Adrenal gland (tissue), 9 donors: ENCODE measurements at regions not wholly inside any gene's neighbourhood (a gene's known extent, or its start where the extent isn't known, plus 50 kb on each side); places are given as distances from the start of the nearest gene placed in this dataset.

Experiments used
- DNase-seq, 7 donors: peaks; one replicate each; pipeline ENCODE4 v3.0.0-alpha.2; 2019 to 2020
- H3K27ac ChIP-seq, 5 donors: fragments of 200-600 bp; sonication (generic) in 4 of 5; 1 replicate in 3 of 5; 2 replicates in 2 of 5; pipeline versions ENCODE4 v1.5.1 to v1.8.0; 2016 to 2020; ENCODE audit warnings: mild to moderate bottlenecking in 1 of 5
- H3K27me3 ChIP-seq: fragments of 200-600 bp; 2 replicates; pipeline ENCODE4 v1.8.0; 2021
- H3K36me3 ChIP-seq, 2 donors: fragments of 200-600 bp; replicated peaks in 1 of 2; 1 replicate in 1 of 2; 2 replicates in 1 of 2; pipeline versions ENCODE4 v1.5.1 to v1.8.0; 2018 to 2022
- H3K4me1 ChIP-seq, 2 donors: fragments of 200-600 bp; replicated peaks in 1 of 2; 1 replicate in 1 of 2; 2 replicates in 1 of 2; pipeline versions ENCODE4 v1.5.1 to v1.8.0; 2018 to 2021
- H3K4me3 ChIP-seq, 4 donors: fragments of 200-600 bp; sonication (generic) in 3 of 4; one replicate each; pipeline ENCODE4 v1.5.1; 2016 to 2018
- H3K9me3 ChIP-seq, 3 donors: fragments of 200-600 bp; sonication (generic) in 1 of 3; replicated peaks in 1 of 3; 1 replicate in 2 of 3; 2 replicates in 1 of 3; pipeline versions ENCODE4 v1.5.1 to v1.8.0; 2016 to 2021
- POLR2A ChIP-seq, 2 donors: fragments of 450-650 bp; IDR thresholded peaks; one replicate each; pipeline ENCODE4 v1.6.1; 2017; ENCODE audit warnings: antibody characterized with exemption in 2 of 2, mild to moderate bottlenecking in 2 of 2, moderate library complexity in 1 of 2
- WGBS, 4 donors: extraction: QIAGEN DNeasy Blood & Tissue Kit in 2 of 4; methylation state at CpG; one replicate each; pipeline versions ENCODE4 v1.1.5 to v1.1.7; 2013 to 2017; 5-methylcytosine and 5-hydroxymethylcytosine counted together
- intact Hi-C, 2 donors: fragments of 100-400 bp; cut with DNase I; formaldehyde crosslinking; loops; one replicate each; pipeline versions ENCODE4 v1.14.1 to v1.15.0; 2022 to 2023
- TF ChIP-seq, protein P1 (sequence below), 6 experiments: fragments of 450-650 bp in 4 of 6; fragments of 200-600 bp in 2 of 6; sonication (generic) in 1 of 6; IDR thresholded peaks; 1 replicate in 5 of 6; 2 replicates in 1 of 6; pipeline versions ENCODE4 v1.5.1 to v1.8.0; 2016 to 2021; ENCODE audit warnings: antibody characterized with exemption in 6 of 6, mild to moderate bottlenecking in 2 of 6, moderate library complexity in 1 of 6
- donor health status: healthy with polysubstance abuse.
- donor health status: Bipolar disorder and iron deficiency.
- donor health status: DM: yes; HTN: yes; CAD: no.
- donor health status: DM: no; HTN: no; CAD: no.
- donor health status: DM: no; HTN: no; CAD: no.

DNA sequence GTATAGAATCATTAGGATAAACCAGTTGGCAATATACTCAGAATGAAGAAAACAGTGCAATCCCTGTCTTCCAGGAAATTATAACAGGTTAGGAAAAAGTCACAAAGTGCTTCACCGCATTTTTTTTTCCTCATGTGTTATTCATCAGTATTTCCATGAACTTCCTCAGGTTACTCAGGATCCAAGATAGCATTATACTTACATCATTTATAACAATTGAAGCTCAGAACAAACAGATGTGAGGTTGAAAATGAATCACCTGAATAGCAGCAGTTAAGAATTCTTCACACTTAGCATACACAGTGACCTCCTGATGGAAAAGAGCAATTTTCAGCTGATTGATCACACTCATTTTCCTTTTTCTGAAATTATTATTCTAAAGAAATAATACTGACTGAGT is 1040.7 kb upstream of the B3GALT2 start:
- H3K9me3 ChIP-seq = no peaks in the 10 kb centered on the region
- H3K27ac ChIP-seq = no peak overlapping the region
- intact Hi-C loops = no loop called here
- 83 to 93% (median 90%) methylated on average over 1 of the region's 1 CpG for WGBS, 4 donors
- H3K36me3 ChIP-seq = no peaks in the 10 kb centered on the region
- no peaks in the 10 kb centered on the region for H3K27me3 ChIP-seq
- no peak overlapping the region for H3K4me3 ChIP-seq
- H3K4me1 ChIP-seq = no peaks in the 10 kb centered on the region
- TF ChIP-seq, protein P1, sequence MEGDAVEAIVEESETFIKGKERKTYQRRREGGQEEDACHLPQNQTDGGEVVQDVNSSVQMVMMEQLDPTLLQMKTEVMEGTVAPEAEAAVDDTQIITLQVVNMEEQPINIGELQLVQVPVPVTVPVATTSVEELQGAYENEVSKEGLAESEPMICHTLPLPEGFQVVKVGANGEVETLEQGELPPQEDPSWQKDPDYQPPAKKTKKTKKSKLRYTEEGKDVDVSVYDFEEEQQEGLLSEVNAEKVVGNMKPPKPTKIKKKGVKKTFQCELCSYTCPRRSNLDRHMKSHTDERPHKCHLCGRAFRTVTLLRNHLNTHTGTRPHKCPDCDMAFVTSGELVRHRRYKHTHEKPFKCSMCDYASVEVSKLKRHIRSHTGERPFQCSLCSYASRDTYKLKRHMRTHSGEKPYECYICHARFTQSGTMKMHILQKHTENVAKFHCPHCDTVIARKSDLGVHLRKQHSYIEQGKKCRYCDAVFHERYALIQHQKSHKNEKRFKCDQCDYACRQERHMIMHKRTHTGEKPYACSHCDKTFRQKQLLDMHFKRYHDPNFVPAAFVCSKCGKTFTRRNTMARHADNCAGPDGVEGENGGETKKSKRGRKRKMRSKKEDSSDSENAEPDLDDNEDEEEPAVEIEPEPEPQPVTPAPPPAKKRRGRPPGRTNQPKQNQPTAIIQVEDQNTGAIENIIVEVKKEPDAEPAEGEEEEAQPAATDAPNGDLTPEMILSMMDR (IDR thresholded peaks at IDR 0.05) = no peak
- no peak for TF ChIP-seq POLR2A (IDR thresholded peaks at IDR 0.05)
- DNase-seq = no peak

DNA sequence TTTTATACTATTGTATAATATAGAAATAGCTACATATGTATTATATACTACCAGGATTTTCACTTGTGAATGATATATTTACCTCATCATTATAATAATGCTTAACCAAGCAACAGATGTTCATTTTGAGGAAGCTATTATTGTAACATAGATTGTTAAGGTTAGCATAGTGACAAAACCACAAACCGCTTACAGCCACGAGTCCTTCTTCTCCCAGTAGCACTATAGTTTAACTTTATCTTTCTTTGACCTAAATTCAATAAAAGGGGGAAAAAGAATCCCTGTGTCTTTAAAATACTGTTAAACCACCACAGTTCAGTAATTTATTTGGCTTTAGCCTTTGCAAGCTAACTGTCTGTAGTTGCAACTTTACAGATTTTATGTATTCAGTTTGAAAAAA is 1039.4 kb upstream of the B3GALT2 start:
- no peak for DNase-seq
- Histone ChIP-seq H3K36me3 (no peaks in the 10 kb centered on the region), H3K4me1 (no peaks in the 10 kb centered on the region), H3K27ac (no peak overlapping the region), H3K9me3 (no peaks in the 10 kb centered on the region), H3K4me3 (no peak overlapping the region), H3K27me3 (no peaks in the 10 kb centered on the region)
- TF ChIP-seq, protein P1 (IDR thresholded peaks at IDR 0.05) = no peak
- no peak for TF ChIP-seq POLR2A (IDR thresholded peaks at IDR 0.05)
- intact Hi-C loops = no loop called here
- WGBS, 4 donors = 49 to 67% (median 59%) methylated on average over 2 of the region's 2 CpGs

DNA sequence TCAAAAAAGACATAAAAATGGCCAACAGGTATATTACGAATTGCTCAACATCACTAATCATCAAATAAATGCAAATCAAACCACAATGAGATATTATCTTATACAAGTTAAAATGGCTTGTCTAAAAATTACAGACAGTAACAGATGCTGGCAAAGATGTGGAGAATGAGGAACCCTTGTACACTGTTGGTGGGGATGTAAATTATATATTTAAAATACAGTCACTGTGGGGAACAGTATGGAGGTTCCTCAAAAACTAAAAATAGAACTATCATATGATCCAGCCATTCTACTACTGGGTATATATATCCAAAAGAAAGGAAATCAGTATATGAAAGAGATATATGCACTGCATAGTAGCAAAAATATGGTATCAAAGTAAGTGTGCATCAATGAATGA is 1037.2 kb upstream of the B3GALT2 start:
- TF ChIP-seq, protein P1 (IDR thresholded peaks at IDR 0.05) = no peak
- TF ChIP-seq POLR2A (IDR thresholded peaks at IDR 0.05) = no peak
- no peaks in the 10 kb centered on the region for H3K27me3 ChIP-seq
- DNase-seq = no peak
- 65 to 80% (median 73%) methylated on average over 1 of the region's 1 CpG for WGBS, 4 donors
- H3K4me3 ChIP-seq = no peak overlapping the region
- intact Hi-C loops = no loop called here
- no peaks in the 10 kb centered on the region for H3K36me3 ChIP-seq
- no peaks in the 10 kb centered on the region for H3K9me3 ChIP-seq
- no peak overlapping the region for H3K27ac ChIP-seq
- H3K4me1 ChIP-seq = no peaks in the 10 kb centered on the region

DNA sequence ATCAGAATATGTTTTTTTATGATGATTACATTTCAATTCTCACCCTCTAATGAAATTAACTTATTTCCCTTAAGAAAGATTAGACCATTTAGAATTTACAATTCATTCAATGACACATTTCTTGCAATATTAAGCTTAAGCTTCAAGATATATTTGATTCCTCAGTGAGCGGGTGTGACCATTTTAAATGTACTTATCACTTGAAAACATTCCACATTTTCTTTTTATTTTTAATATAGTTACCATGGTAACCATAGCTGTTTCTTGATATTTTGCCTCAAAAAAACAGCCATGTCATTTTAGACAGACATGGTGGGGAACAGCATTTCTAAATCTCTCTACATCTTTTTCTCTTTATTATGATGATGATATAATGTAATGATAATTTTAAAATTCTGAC is 1029.0 kb upstream of the B3GALT2 start:
- Histone ChIP-seq H3K27me3 (no peaks in the 10 kb centered on the region), H3K4me1 (no peaks in the 10 kb centered on the region), H3K27ac (no peak overlapping the region), H3K36me3 (no peaks in the 10 kb centered on the region), H3K4me3 (no peak overlapping the region), H3K9me3 (no peaks in the 10 kb centered on the region)
- WGBS, 4 donors = 97 to 100% (median 99%) methylated on average over 1 of the region's 1 CpG
- intact Hi-C loops = no loop called here
- no peak for TF ChIP-seq POLR2A (IDR thresholded peaks at IDR 0.05)
- TF ChIP-seq, protein P1 (IDR thresholded peaks at IDR 0.05) = no peak
- no peak for DNase-seq
